ENCODE measurements at regions not wholly inside any gene's neighbourhood (a gene's known extent, or its start where the extent isn't known, plus 50 kb on each side); places are given as distances from the start of the nearest gene placed in this dataset.

DNA sequence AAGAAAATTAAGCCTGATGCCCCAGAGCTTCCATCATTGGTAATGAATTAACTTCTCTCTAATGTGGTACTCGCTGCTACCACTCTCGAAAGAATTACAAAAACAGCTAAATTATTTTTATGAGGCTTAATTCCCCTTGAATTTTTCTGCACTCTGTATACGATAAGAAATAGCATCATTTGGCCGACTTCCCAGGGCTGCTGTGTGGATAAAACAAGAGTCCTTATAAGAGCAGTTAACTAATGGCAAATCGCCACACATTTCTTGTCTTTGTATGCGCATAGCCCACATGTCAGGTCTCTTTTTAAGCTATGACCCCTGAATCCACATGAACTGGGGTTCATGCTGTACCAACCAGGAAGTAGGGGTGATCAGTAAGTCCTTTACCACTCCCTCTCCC, 668.4 kb downstream of the TMEM182 start:
- Histone ChIP-seq H3K27me3 (no peaks in the 10 kb centered on the region), H3K9me3 (no peaks in the 10 kb centered on the region), H3K4me3 (replicated peaks in 1 of 3) (no peak overlapping the region), H3K27ac (no peak overlapping the region), H3K4me1 (no peaks in the 10 kb centered on the region), H3K36me3 (no peaks in the 10 kb centered on the region)
- 67 to 71% methylated on average over 6 of the region's 6 CpGs for WGBS, 2 donors
- no peak for DNase-seq
- intact Hi-C loops (cut with DNase I): no loop called here
- no peak for TF ChIP-seq POLR2A (IDR thresholded peaks at IDR 0.05)

DNA sequence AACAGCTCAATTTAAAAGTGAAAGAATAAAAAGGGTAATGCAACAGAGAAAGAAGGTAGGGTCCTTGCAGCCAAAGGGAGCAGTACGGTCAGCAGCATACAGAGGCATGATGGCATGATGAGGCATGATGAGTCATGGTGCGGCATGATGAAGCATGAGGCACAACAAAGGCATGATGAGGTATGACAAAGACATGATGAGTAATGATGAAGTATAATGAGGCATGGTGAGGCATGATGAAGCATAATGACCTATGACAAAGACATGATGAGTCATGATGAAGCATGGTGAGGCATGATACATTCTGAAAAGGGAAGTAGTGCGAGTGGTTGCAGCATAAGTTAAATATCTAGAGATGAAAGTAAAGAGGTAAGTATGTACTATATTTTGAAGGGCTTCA, 673.2 kb downstream of the TMEM182 start:
- intact Hi-C loops (cut with DNase I): no loop called here
- TF ChIP-seq POLR2A (IDR thresholded peaks at IDR 0.05): no peak
- TF ChIP-seq, protein P1, sequence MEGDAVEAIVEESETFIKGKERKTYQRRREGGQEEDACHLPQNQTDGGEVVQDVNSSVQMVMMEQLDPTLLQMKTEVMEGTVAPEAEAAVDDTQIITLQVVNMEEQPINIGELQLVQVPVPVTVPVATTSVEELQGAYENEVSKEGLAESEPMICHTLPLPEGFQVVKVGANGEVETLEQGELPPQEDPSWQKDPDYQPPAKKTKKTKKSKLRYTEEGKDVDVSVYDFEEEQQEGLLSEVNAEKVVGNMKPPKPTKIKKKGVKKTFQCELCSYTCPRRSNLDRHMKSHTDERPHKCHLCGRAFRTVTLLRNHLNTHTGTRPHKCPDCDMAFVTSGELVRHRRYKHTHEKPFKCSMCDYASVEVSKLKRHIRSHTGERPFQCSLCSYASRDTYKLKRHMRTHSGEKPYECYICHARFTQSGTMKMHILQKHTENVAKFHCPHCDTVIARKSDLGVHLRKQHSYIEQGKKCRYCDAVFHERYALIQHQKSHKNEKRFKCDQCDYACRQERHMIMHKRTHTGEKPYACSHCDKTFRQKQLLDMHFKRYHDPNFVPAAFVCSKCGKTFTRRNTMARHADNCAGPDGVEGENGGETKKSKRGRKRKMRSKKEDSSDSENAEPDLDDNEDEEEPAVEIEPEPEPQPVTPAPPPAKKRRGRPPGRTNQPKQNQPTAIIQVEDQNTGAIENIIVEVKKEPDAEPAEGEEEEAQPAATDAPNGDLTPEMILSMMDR (IDR thresholded peaks at IDR 0.05): no peak
- Histone ChIP-seq H3K4me3 (replicated peaks in 1 of 3) (no peak overlapping the region), H3K27ac (no peak overlapping the region), H3K4me1 (no peaks in the 10 kb centered on the region), H3K9me3 (no peaks in the 10 kb centered on the region), H3K27me3 (no peaks in the 10 kb centered on the region), H3K36me3 (no peaks in the 10 kb centered on the region)
- DNase-seq: no peak
- 96% methylated on average over 3 of the region's 3 CpGs for WGBS, 2 donors

DNA sequence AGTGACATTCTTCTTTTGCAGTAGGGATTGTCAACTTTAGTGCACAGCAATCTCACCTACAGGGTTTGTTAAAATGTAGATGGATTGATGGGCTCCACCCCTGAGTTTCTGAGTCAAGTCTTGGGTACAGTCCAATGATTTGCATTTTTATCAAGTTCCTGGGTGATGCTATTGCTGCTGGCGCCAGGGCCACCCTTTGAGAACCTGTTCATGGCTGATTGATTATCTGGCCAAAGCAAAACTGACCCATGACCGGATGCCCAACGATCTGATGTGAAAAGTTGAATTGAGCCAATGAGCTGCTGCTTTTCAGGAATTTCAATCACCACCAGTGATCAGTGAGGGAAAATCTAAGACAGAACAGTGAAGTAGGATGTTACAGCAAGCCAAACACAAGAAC, 675.3 kb downstream of the TMEM182 start:
- H3K4me1 ChIP-seq: no peaks in the 10 kb centered on the region
- no peak for TF ChIP-seq POLR2A (IDR thresholded peaks at IDR 0.05)
- TF ChIP-seq, protein P1 (IDR thresholded peaks at IDR 0.05): no peak
- no peaks in the 10 kb centered on the region for H3K27me3 ChIP-seq
- no peak overlapping the region for H3K27ac ChIP-seq
- intact Hi-C loops (cut with DNase I): no loop called here
- WGBS, 2 donors: 63 to 78% methylated on average over 3 of the region's 3 CpGs
- H3K9me3 ChIP-seq: no peaks in the 10 kb centered on the region
- H3K36me3 ChIP-seq: no peaks in the 10 kb centered on the region
- H3K4me3 ChIP-seq (replicated peaks in 1 of 3): no peak overlapping the region
- no peak for DNase-seq

DNA sequence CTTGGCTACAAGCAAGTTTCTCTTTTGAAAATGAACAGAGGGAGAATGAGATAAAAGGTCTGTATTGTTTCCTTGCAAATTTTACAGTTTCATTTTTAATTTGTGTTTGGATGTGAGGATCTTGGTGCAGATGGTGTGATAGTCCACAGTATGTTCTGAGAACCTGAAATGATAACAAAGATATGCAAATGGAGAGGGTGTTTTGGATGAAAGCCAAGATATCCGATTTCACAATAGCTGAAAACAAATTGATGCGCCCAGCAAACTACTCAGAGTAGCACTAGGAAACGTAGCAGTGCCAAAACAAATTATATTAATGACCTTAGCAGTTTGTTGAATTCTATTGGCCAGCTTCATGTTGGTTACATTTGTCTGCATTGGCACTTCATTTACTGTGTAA, 683.5 kb downstream of the TMEM182 start:
- H3K27me3 ChIP-seq: no peaks in the 10 kb centered on the region
- 27 to 29% methylated on average over 3 of the region's 3 CpGs for WGBS, 2 donors
- DNase-seq: no peak
- no peaks in the 10 kb centered on the region for H3K36me3 ChIP-seq
- no peaks in the 10 kb centered on the region for H3K9me3 ChIP-seq
- no peaks in the 10 kb centered on the region for H3K4me1 ChIP-seq
- no peak for TF ChIP-seq POLR2A (IDR thresholded peaks at IDR 0.05)
- TF ChIP-seq, protein P1 (IDR thresholded peaks at IDR 0.05): no peak
- H3K4me3 ChIP-seq (replicated peaks in 1 of 3): no peak overlapping the region
- intact Hi-C loops (cut with DNase I): no loop called here
- no peak overlapping the region for H3K27ac ChIP-seq

DNA sequence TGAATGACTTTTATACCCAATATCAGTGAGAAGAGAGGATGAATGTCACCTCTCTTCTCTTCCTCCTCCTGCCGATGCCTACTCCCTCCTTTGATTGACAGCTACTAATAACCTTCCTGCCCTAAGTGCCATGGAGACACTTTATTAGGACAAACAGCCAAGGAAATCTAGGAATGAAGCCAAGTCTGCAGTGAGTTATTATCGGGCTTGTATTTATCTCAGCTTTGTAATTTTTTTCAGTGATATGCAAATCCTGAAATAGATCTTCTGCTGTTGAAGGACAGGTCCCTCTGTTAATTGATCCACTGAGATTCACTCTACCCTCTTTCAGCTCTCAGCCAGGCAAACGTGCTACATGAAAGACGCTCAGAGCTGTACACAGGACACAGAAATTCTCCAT, 686.7 kb downstream of the TMEM182 start:
- no peaks in the 10 kb centered on the region for H3K4me1 ChIP-seq
- H3K9me3 ChIP-seq: no peaks in the 10 kb centered on the region
- H3K27ac ChIP-seq: no peak overlapping the region
- H3K4me3 ChIP-seq (replicated peaks in 1 of 3): no peak overlapping the region
- no peaks in the 10 kb centered on the region for H3K27me3 ChIP-seq
- H3K36me3 ChIP-seq: no peaks in the 10 kb centered on the region
- intact Hi-C loops (cut with DNase I): no loop called here
- no peak for DNase-seq
- TF ChIP-seq, protein P1 (IDR thresholded peaks at IDR 0.05): no peak
- TF ChIP-seq POLR2A (IDR thresholded peaks at IDR 0.05): no peak
- 40 to 42% methylated on average over 4 of the region's 4 CpGs for WGBS, 2 donors

DNA sequence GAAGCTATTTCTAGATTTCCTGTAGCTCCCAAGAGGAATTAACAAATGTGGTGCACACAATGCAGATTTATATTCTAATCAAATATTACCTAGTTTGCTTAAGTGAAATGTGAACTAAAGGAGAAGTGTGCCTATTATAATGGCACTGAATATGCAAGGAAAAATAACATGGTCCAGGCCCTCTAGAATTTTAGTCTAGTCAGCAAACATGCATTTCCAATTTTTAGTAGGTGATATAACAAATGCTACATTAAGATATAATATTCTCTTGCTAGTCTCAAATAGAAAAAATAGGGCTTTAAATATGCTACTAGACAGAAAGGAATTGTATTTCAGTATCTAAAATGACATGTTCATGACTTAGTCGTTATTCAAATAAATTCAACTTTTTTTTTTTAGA, 689.5 kb downstream of the TMEM182 start:
- no peaks in the 10 kb centered on the region for H3K36me3 ChIP-seq
- intact Hi-C loops (cut with DNase I): no loop called here
- TF ChIP-seq, protein P1 (IDR thresholded peaks at IDR 0.05): no peak
- no peak for TF ChIP-seq POLR2A (IDR thresholded peaks at IDR 0.05)
- no peak overlapping the region for H3K4me3 ChIP-seq (replicated peaks in 1 of 3)
- WGBS, 2 donors: 94 to 98% methylated on average over 1 of the region's 1 CpG
- H3K27ac ChIP-seq: no peak overlapping the region
- no peaks in the 10 kb centered on the region for H3K27me3 ChIP-seq
- H3K4me1 ChIP-seq: no peaks in the 10 kb centered on the region
- no peaks in the 10 kb centered on the region for H3K9me3 ChIP-seq
- DNase-seq: no peak
